ENCODE measurements at regions not wholly inside any gene's neighbourhood (a gene's known extent, or its start where the extent isn't known, plus 50 kb on each side); places are given as distances from the start of the nearest gene placed in this dataset.
A peak's percentile ranks its signal among the peaks of the same experiment; 100 is the strongest.
"Not testable (repeated sequence)": the region's sequence is repeated elsewhere in the genome, so short reads cannot be mapped to it uniquely, and the experiment has no call there.

DNA sequence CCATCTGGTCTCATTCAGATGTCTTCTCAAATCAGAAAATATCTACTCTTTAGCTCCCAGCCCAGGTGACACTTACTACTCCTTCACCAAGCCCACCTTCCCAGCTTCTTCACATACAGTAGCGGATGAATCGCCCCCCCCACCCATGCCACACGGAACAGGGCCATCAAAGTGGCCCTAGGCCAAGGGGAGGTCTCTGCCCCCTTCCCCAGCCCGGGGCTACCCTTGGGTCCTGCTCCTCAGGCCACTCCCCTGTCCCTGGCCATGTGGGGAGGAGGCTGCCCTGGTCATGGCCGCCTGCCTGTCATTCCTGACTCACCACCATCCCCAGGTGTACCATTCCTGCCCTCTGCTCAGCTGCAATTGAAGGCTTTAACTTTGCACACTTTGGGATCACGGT is 142.8 kb downstream of the NECTIN1 start:
- H3K9me3 ChIP-seq (ENCODE audit: control insufficient read depth in 3 of 3, low read length in 3 of 3), result no peaks in the 10 kb centered on the region
- no peak overlapping the region for H3K9ac ChIP-seq (ENCODE audit: low read depth in 1 of 3, low read length in 3 of 3)
- H3K36me3 ChIP-seq (ENCODE audit: control insufficient read depth in 3 of 3, insufficient read depth in 3 of 3, low read length in 3 of 3), result no peaks in the 10 kb centered on the region
- H3K4me1 ChIP-seq (ENCODE audit: control insufficient read depth in 3 of 3, insufficient read depth in 3 of 3, low read length in 3 of 3), result peaks cover 8 to 12% (median 11%) of the 10 kb centered on the region in 3 donors
- H3K27ac ChIP-seq (ENCODE audit: low read depth, low read length), result no peak overlapping the region
- H3K27me3 ChIP-seq (ENCODE audit: control insufficient read depth in 3 of 3, insufficient read depth in 3 of 3, low read length in 3 of 3), result peaks cover 12 to 28% (median 21%) of the 10 kb centered on the region in 3 donors
- no peak overlapping the region for H3K4me3 ChIP-seq (ENCODE audit: low read length in 3 of 3)

DNA sequence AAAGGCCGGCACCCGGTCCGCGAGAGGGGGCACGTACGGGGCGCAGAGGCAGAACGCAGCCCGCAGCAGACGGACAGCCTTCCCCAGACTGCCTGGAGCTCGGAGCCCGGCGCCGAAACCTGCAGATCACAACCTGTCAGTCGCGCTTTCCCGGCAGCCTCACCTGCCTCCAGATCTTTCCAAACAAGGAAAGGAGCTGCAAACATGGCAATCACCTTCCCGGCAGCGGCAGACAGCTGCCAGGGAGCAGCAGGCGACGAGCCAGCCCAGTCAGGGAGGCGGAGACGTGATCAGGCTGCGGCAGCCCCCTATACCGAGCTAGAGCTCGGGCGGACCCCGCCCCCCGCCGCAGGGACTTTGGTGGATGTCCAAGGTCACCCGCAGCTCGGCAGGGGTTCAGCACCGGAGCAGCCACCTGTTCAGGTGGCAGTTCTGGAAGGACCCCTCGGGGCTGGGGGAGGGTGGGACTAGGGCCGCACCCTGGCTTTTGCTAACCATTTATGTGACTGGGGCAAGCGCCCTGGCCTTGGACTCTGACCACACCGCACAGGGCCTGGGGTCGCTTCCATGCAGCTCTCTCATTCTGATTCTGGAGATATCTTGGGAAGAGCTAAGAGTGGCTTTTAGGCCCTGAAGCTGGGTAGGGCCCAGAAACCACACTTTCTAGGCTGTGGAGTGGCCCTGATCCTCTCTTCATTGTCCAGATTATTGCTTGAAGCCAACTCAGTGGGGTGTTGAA is 143.8 kb downstream of the NECTIN1 start:
- Histone ChIP-seq H3K9ac (ENCODE audit: low read depth in 1 of 3, low read length in 3 of 3) (peak overlapping the region; percentile 30 to 50 (median 38)), H3K27ac (ENCODE audit: low read depth, low read length) (no peak overlapping the region), H3K9me3 (ENCODE audit: control insufficient read depth in 3 of 3, low read length in 3 of 3) (no peaks in the 10 kb centered on the region), H3K4me1 (ENCODE audit: control insufficient read depth in 3 of 3, insufficient read depth in 3 of 3, low read length in 3 of 3) (peaks cover 8 to 12% (median 11%) of the 10 kb centered on the region in 3 donors), H3K4me3 (ENCODE audit: low read length in 3 of 3) (peak overlapping the region; percentile 52 to 60 (median 59)), H3K36me3 (ENCODE audit: control insufficient read depth in 3 of 3, insufficient read depth in 3 of 3, low read length in 3 of 3) (no peaks in the 10 kb centered on the region), H3K27me3 (ENCODE audit: control insufficient read depth in 3 of 3, insufficient read depth in 3 of 3, low read length in 3 of 3) (peaks cover 12 to 28% (median 21%) of the 10 kb centered on the region in 3 donors)

- peak overlapping the region; percentile 52 to 60 (median 59) for H3K4me3 ChIP-seq (ENCODE audit: low read length in 3 of 3)
- peaks cover 12 to 28% (median 21%) of the 10 kb centered on the region in 3 donors for H3K27me3 ChIP-seq (ENCODE audit: control insufficient read depth in 3 of 3, insufficient read depth in 3 of 3, low read length in 3 of 3)
- peaks cover 8 to 12% (median 11%) of the 10 kb centered on the region in 3 donors for H3K4me1 ChIP-seq (ENCODE audit: control insufficient read depth in 3 of 3, insufficient read depth in 3 of 3, low read length in 3 of 3)
- peak overlapping the region; percentile 30 to 50 (median 38) for H3K9ac ChIP-seq (ENCODE audit: low read depth in 1 of 3, low read length in 3 of 3)
- no peaks in the 10 kb centered on the region for H3K36me3 ChIP-seq (ENCODE audit: control insufficient read depth in 3 of 3, insufficient read depth in 3 of 3, low read length in 3 of 3)
- H3K27ac ChIP-seq (ENCODE audit: low read depth, low read length), result no peak overlapping the region
- H3K9me3 ChIP-seq (ENCODE audit: control insufficient read depth in 3 of 3, low read length in 3 of 3), result no peaks in the 10 kb centered on the region
These were observed 144.6 kb downstream of the NECTIN1 start for GRCh38 chr11:119584193-119585042.

DNA sequence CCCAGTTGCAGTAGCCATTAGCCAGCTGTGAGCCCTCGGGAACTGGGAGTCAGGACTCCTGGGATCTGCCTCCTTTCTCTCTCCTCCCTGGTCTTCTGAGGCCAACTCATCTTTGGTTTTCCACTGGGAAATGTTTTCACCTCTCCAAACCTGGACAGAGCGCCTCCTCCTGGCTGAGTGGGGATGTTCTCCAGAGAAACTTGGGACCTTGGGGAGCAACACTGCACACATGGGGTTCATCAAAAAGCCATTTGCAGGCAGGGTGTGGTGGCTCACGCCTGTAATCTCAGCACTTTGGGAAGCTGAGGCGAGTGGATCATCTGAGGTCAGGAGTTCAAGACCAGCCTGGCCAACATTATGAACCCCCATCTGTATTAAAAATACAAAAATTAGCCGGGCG is 145.4 kb downstream of the NECTIN1 start:
- Histone ChIP-seq H3K9ac (ENCODE audit: low read depth in 1 of 3, low read length in 3 of 3) (no peak overlapping the region), H3K4me1 (ENCODE audit: control insufficient read depth in 3 of 3, insufficient read depth in 3 of 3, low read length in 3 of 3) (peaks cover 8 to 12% (median 11%) of the 10 kb centered on the region in 3 donors), H3K27ac (ENCODE audit: low read depth, low read length) (no peak overlapping the region), H3K36me3 (ENCODE audit: control insufficient read depth in 3 of 3, insufficient read depth in 3 of 3, low read length in 3 of 3) (no peaks in the 10 kb centered on the region), H3K9me3 (ENCODE audit: control insufficient read depth in 3 of 3, low read length in 3 of 3) (no peaks in the 10 kb centered on the region), H3K27me3 (ENCODE audit: control insufficient read depth in 3 of 3, insufficient read depth in 3 of 3, low read length in 3 of 3) (peaks cover 12 to 28% (median 21%) of the 10 kb centered on the region in 3 donors), H3K4me3 (ENCODE audit: low read length in 3 of 3) (no peak overlapping the region)

- not testable (repeated sequence) for H3K27ac ChIP-seq (ENCODE audit: low read depth, low read length); H3K36me3 ChIP-seq (ENCODE audit: control insufficient read depth in 3 of 3, insufficient read depth in 3 of 3, low read length in 3 of 3); H3K4me3 ChIP-seq (ENCODE audit: low read length in 3 of 3); H3K9ac ChIP-seq (ENCODE audit: low read depth in 1 of 3, low read length in 3 of 3); H3K9me3 ChIP-seq (ENCODE audit: control insufficient read depth in 3 of 3, low read length in 3 of 3)
- peaks cover 12 to 28% (median 23%) of the 10 kb centered on the region in 3 donors for H3K27me3 ChIP-seq (ENCODE audit: control insufficient read depth in 3 of 3, insufficient read depth in 3 of 3, low read length in 3 of 3)
- peaks cover 8 to 12% (median 11%) of the 10 kb centered on the region in 3 donors for H3K4me1 ChIP-seq (ENCODE audit: control insufficient read depth in 3 of 3, insufficient read depth in 3 of 3, low read length in 3 of 3)
These were observed 147.6 kb downstream of the NECTIN1 start for GRCh38 chr11:119581396-119581795.

- no peaks in the 10 kb centered on the region for H3K9me3 ChIP-seq (ENCODE audit: control insufficient read depth in 3 of 3, low read length in 3 of 3)
- H3K4me1 ChIP-seq (ENCODE audit: control insufficient read depth in 3 of 3, insufficient read depth in 3 of 3, low read length in 3 of 3), result peaks cover 8 to 12% (median 11%) of the 10 kb centered on the region in 3 donors
- H3K27ac ChIP-seq (ENCODE audit: low read depth, low read length), result no peak overlapping the region
- peaks cover 12 to 25% (median 20%) of the 10 kb centered on the region in 3 donors for H3K27me3 ChIP-seq (ENCODE audit: control insufficient read depth in 3 of 3, insufficient read depth in 3 of 3, low read length in 3 of 3)
- no peaks in the 10 kb centered on the region for H3K36me3 ChIP-seq (ENCODE audit: control insufficient read depth in 3 of 3, insufficient read depth in 3 of 3, low read length in 3 of 3)
- no peak overlapping the region for H3K4me3 ChIP-seq (ENCODE audit: low read length in 3 of 3)
- no peak overlapping the region for H3K9ac ChIP-seq (ENCODE audit: low read depth in 1 of 3, low read length in 3 of 3)
These were observed 148.2 kb downstream of the NECTIN1 start for GRCh38 chr11:119580751-119581150.

DNA sequence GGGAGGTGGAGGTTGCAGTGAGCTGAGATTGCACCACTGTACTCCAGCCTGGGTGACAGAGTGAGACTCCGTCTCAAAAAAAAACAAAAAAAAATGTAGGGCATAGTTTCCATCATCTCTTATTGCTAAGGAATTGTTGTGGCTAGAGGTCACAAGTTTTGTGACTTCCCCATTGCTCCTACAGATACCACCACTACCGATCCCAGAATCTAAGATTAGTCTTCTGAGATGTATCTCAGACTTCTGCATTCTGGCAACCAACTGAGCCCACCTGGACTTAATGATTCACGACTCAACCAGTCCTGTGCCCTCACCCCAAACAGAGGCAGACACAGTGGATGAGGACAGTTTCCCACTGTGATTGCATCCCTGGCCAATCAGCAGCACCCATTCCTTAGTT is 148.9 kb downstream of the NECTIN1 start:
- peaks cover 8 to 19% (median 18%) of the 10 kb centered on the region in 3 donors for H3K27me3 ChIP-seq (ENCODE audit: control insufficient read depth in 3 of 3, insufficient read depth in 3 of 3, low read length in 3 of 3)
- peaks cover 8 to 10% (median 8%) of the 10 kb centered on the region in 3 donors for H3K4me1 ChIP-seq (ENCODE audit: control insufficient read depth in 3 of 3, insufficient read depth in 3 of 3, low read length in 3 of 3)
- no peaks in the 10 kb centered on the region for H3K36me3 ChIP-seq (ENCODE audit: control insufficient read depth in 3 of 3, insufficient read depth in 3 of 3, low read length in 3 of 3)
- H3K4me3 ChIP-seq (ENCODE audit: low read length in 3 of 3), result no peak overlapping the region
- no peak overlapping the region for H3K9ac ChIP-seq (ENCODE audit: low read depth in 1 of 3, low read length in 3 of 3)
- no peaks in the 10 kb centered on the region for H3K9me3 ChIP-seq (ENCODE audit: control insufficient read depth in 3 of 3, low read length in 3 of 3)
- H3K27ac ChIP-seq (ENCODE audit: low read depth, low read length), result no peak overlapping the region

DNA sequence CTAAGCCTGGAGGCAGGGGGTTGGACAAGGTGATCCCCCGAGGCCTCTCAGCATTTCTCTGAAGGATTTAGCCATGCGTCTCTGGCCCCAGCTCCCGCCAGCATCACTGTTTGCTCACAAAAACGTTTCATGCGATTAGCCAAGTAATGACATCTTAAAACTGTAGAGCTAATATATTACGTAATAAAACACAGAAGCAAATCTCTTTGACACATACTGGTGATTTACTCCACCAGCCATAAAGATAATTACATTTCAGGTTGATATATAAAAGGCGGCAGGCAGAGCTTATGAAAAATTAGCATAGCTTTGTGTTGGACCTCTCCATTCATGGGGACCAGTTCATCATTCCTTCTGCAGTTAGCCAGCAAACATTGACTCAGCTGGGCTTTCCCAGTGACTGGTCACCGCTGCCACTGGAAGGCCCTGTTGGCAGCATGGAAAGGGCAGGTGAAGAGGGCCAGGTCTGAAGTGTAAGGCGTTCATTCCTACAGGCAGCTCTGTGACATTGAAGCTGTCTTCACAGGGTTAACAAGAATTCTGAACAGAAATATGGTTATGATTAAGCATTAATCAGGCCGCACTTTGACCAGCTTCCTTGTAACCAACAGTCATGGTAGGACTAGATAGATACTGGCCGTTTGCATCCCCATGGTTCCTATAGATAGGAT is 150.3 kb downstream of the NECTIN1 start:
- H3K4me3 ChIP-seq (ENCODE audit: low read length in 3 of 3), result no peak overlapping the region

DNA sequence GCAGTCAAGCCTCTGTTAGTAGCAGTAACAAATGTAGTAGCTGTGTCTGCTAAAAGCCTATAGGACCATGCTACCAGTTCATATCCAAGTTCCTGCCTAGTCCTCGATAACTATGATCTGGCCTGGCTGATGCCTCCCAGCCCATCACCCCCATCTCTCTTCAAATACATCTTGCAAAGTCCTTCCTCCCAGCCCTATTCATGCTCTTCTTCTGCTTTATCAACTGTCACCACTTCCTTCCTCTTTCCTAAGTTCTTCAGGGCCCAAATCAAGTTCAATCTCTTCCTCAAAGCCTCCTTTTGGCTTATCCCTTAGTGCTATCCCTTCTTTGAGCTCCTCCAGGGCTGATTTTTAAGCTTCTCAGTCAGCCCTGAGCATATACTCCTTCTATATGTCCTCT is 150.9 kb upstream of the THY1 start:
- no peak overlapping the region for H3K27ac ChIP-seq (ENCODE audit: low read depth, low read length)
- no peak overlapping the region for H3K4me3 ChIP-seq (ENCODE audit: low read length in 3 of 3)
- H3K4me1 ChIP-seq (ENCODE audit: control insufficient read depth in 3 of 3, insufficient read depth in 3 of 3, low read length in 3 of 3), result peaks cover 0 to under 1% (median 0%) of the 10 kb centered on the region in 3 donors
- H3K36me3 ChIP-seq (ENCODE audit: control insufficient read depth in 3 of 3, insufficient read depth in 3 of 3, low read length in 3 of 3), result no peaks in the 10 kb centered on the region
- H3K9me3 ChIP-seq (ENCODE audit: control insufficient read depth in 3 of 3, low read length in 3 of 3), result no peaks in the 10 kb centered on the region
- H3K27me3 ChIP-seq (ENCODE audit: control insufficient read depth in 3 of 3, insufficient read depth in 3 of 3, low read length in 3 of 3), result peaks cover 0 to 9% (median 3%) of the 10 kb centered on the region in 3 donors
- H3K9ac ChIP-seq (ENCODE audit: low read depth in 1 of 3, low read length in 3 of 3), result no peak overlapping the region

More for the DNA sequence above, 150.3 kb downstream of the NECTIN1 start:
- Histone ChIP-seq H3K36me3 (ENCODE audit: control insufficient read depth in 3 of 3, insufficient read depth in 3 of 3, low read length in 3 of 3) (no peaks in the 10 kb centered on the region), H3K27me3 (ENCODE audit: control insufficient read depth in 3 of 3, insufficient read depth in 3 of 3, low read length in 3 of 3) (peaks cover 5 to 10% (median 6%) of the 10 kb centered on the region in 3 donors), H3K9me3 (ENCODE audit: control insufficient read depth in 3 of 3, low read length in 3 of 3) (no peaks in the 10 kb centered on the region), H3K4me1 (ENCODE audit: control insufficient read depth in 3 of 3, insufficient read depth in 3 of 3, low read length in 3 of 3) (no peaks in the 10 kb centered on the region), H3K27ac (ENCODE audit: low read depth, low read length) (no peak overlapping the region), H3K9ac (ENCODE audit: low read depth in 1 of 3, low read length in 3 of 3) (no peak overlapping the region)
